ENCODE measurements at regions not wholly inside any gene's neighbourhood (a gene's known extent, or its start where the extent isn't known, plus 50 kb on each side); places are given as distances from the start of the nearest gene placed in this dataset.

DNA sequence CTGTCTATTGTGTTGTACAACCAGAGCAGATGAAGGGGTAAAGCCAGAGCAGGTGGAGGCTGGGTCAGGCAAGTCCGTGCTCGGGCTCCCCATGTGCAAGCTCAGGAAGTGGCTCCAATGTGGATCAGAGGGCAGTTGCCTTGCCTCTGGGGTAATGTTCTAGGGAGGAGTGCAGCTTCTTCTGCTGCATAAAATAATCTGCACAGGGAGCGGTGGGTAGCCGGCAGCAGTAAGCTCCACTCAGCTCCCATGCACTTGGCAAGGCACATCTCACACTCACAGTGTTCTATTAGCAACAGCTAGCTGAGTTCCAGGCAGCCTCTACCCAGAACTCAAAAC is 565.3 kb upstream of the SLITRK1 start:
- TF ChIP-seq, protein P1, sequence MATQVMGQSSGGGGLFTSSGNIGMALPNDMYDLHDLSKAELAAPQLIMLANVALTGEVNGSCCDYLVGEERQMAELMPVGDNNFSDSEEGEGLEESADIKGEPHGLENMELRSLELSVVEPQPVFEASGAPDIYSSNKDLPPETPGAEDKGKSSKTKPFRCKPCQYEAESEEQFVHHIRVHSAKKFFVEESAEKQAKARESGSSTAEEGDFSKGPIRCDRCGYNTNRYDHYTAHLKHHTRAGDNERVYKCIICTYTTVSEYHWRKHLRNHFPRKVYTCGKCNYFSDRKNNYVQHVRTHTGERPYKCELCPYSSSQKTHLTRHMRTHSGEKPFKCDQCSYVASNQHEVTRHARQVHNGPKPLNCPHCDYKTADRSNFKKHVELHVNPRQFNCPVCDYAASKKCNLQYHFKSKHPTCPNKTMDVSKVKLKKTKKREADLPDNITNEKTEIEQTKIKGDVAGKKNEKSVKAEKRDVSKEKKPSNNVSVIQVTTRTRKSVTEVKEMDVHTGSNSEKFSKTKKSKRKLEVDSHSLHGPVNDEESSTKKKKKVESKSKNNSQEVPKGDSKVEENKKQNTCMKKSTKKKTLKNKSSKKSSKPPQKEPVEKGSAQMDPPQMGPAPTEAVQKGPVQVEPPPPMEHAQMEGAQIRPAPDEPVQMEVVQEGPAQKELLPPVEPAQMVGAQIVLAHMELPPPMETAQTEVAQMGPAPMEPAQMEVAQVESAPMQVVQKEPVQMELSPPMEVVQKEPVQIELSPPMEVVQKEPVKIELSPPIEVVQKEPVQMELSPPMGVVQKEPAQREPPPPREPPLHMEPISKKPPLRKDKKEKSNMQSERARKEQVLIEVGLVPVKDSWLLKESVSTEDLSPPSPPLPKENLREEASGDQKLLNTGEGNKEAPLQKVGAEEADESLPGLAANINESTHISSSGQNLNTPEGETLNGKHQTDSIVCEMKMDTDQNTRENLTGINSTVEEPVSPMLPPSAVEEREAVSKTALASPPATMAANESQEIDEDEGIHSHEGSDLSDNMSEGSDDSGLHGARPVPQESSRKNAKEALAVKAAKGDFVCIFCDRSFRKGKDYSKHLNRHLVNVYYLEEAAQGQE (IDR thresholded peaks at IDR 0.05; ENCODE audit: insufficient read depth in 1 of 2, low read depth in 2 of 2, low read length in 2 of 2) = no peak
- TF ChIP-seq TAF1 (IDR thresholded peaks at IDR 0.05; ENCODE audit: borderline replicate concordance, insufficient read depth, low read length) = no peak
- TF ChIP-seq FOXP2 (optimal IDR thresholded peaks at IDR 0.05; ENCODE audit: borderline replicate concordance, extremely low read depth, extremely low read length, insufficient read depth) = no peak
- no peak for TF ChIP-seq POLR2AphosphoS5 (IDR thresholded peaks at IDR 0.05; ENCODE audit: low read depth, low read length)
- no peak for TF ChIP-seq SIN3A (IDR thresholded peaks at IDR 0.05; ENCODE audit: borderline replicate concordance, insufficient read depth, low read length)

DNA sequence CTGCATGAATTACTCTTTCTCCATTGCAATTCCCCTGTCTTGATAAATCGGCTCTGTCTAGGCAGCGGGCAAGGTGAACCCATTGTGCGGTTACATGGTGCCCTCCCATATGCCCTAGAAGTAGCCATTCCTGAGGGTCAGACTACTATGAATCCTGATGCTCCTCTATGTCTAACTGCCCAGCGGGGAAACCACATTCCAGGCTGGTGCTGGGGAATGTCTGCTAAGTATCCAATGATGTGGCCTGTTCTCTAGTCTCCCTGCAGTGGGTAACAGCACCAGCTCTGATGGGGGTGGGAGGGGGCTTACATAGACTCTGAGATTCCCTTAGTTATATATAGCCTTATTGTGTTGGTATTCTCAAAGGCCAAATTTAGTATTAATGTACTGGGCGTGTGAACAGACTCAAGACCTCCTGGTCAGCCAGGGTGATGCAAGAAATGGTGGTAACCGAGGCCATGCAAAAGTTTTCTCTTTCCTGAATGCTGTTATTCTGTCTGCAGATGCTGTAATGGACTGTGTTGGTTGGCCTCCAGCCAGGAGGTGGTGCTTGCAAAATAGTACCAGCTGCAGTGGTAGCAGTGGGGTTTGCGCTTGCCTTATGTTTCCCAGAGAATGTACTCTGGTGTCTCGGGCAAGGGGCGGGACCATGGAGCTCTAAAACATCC is 564.8 kb upstream of the SLITRK1 start:
- TF ChIP-seq, protein P1 (IDR thresholded peaks at IDR 0.05; ENCODE audit: insufficient read depth in 1 of 2, low read depth in 2 of 2, low read length in 2 of 2) = no peak
- TF ChIP-seq TAF1 (IDR thresholded peaks at IDR 0.05; ENCODE audit: borderline replicate concordance, insufficient read depth, low read length) = no peak
- no peak for TF ChIP-seq SIN3A (IDR thresholded peaks at IDR 0.05; ENCODE audit: borderline replicate concordance, insufficient read depth, low read length)
- no peak for TF ChIP-seq FOXP2 (optimal IDR thresholded peaks at IDR 0.05; ENCODE audit: borderline replicate concordance, extremely low read depth, extremely low read length, insufficient read depth)
- no peak for TF ChIP-seq POLR2AphosphoS5 (IDR thresholded peaks at IDR 0.05; ENCODE audit: low read depth, low read length)

DNA sequence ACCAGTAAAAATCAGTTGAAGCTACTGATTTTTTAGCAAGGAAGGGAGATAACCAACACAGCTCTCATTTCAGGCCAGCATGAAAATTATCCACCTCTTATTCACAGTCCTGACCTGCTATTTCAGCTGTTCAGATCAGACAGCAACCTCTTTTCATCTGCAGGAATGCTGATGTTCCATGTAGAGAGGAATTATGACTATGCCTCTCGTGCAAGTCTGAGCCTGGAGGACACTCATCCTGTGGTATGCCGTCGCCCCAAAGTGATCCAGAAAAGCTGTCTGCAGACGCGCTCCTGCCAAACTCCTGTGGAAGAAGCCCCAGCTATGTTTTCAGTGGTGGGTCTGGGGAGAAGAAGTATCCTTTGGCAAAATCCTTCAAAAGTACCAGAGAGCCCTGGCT is 563.5 kb upstream of the SLITRK1 start:
- TF ChIP-seq POLR2AphosphoS5 (IDR thresholded peaks at IDR 0.05; ENCODE audit: low read depth, low read length) = no peak
- no peak for TF ChIP-seq SIN3A (IDR thresholded peaks at IDR 0.05; ENCODE audit: borderline replicate concordance, insufficient read depth, low read length)
- TF ChIP-seq TAF1 (IDR thresholded peaks at IDR 0.05; ENCODE audit: borderline replicate concordance, insufficient read depth, low read length) = no peak
- TF ChIP-seq, protein P1 (IDR thresholded peaks at IDR 0.05; ENCODE audit: insufficient read depth in 1 of 2, low read depth in 2 of 2, low read length in 2 of 2) = no peak
- TF ChIP-seq FOXP2 (optimal IDR thresholded peaks at IDR 0.05; ENCODE audit: borderline replicate concordance, extremely low read depth, extremely low read length, insufficient read depth) = no peak

DNA sequence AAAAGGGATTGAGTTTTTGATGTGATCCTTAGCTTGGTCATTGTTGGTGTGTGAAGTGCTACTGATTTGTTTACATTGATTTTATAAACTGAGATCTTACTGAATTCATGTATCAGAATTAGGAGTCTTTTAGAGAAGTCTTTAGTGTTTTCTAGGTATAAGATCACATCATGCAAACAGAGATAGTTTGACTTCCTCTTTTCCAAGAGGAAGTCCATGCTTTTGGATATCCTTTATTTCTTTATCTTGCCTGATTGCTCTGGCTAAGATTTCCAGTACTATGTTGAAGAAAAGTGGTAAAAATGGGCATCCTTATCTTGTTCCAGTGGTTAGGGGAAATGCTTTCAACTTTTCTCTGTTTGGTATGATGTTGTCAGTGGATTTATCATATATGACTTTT is 561.2 kb upstream of the SLITRK1 start:
- TF ChIP-seq, protein P1 (IDR thresholded peaks at IDR 0.05; ENCODE audit: insufficient read depth in 1 of 2, low read depth in 2 of 2, low read length in 2 of 2) = no peak

DNA sequence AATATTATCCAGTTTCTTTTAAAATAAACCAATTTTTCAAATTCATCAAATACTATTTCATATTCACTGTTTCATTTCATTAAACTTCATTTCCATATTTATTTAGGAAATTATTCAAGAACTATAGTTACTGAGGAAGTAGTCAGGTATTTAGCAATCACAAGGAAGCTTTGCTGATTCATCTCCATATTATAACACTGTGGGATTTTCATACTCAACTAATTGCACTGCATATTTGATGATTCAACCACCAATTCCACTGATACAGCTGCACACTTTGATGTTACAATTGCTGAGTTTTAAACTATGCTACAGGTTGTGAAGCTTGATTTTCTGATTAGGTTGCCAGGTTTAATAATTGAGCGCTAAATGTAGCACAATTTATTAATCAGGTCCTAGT is 556.8 kb upstream of the SLITRK1 start:
- TF ChIP-seq TAF1 (IDR thresholded peaks at IDR 0.05; ENCODE audit: borderline replicate concordance, insufficient read depth, low read length) (no peak), FOXP2 (optimal IDR thresholded peaks at IDR 0.05; ENCODE audit: borderline replicate concordance, extremely low read depth, extremely low read length, insufficient read depth) (no peak), POLR2AphosphoS5 (IDR thresholded peaks at IDR 0.05; ENCODE audit: low read depth, low read length) (no peak), SIN3A (IDR thresholded peaks at IDR 0.05; ENCODE audit: borderline replicate concordance, insufficient read depth, low read length) (no peak)
- TF ChIP-seq, protein P1 (IDR thresholded peaks at IDR 0.05; ENCODE audit: insufficient read depth in 1 of 2, low read depth in 2 of 2, low read length in 2 of 2) = no peak
